AG08396 (cell line): ENCODE measurements at regions not wholly inside any gene's neighbourhood (a gene's known extent, or its start where the extent isn't known, plus 50 kb on each side); places are given as distances from the start of the nearest gene placed in this dataset.

Experiments used
- DNase-seq: peaks from one replicate; pipeline ENCODE4 v3.0.0; 2012; ENCODE audit warnings: low spot score, mixed read lengths

GRCh38 chr4:144465546-144465945 lies 180.4 kb upstream of the HHIP start:
- DNase-seq, result no peak

DNA sequence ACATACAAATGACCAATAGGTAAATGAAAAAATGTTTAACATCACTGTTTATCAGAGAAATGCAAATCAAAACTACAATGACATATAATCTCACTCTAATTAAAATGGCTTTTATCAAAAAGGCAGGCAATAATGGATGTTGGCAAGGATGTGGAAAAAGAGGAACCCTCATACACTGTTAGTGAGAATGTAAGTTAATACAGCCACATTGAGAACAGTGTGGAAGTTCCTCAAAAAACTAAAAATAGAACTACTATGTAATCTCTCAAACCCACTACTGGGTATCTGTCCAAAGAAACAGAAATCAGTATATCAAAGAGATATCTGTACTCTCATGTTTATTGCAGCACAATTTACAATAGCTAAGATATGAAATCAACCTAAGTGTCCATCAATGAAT lies 165.9 kb upstream of the HHIP start:
- no peak for DNase-seq

DNA sequence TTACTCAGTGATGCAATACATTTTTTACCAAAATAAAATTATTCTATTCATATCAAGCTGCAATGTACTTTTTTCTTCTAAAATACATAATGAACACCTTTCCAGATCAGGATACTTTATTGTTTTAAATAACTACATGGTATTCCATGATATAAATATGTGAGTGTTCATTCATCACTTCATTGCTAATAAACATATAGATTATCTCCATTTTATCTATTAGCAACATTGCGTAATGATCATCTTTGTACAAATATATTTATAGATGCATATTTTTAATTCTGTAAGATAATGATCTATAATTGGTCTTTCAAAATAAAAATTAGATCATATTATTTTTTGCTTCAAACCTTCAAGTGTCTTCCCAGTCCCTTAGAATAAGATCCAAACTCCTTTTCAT lies 156.1 kb upstream of the HHIP start:
- DNase-seq, result no peak

- DNase-seq, result no peak
Measured at GRCh38 chr4:144494280-144494679, 151.7 kb upstream of the HHIP start.

DNA sequence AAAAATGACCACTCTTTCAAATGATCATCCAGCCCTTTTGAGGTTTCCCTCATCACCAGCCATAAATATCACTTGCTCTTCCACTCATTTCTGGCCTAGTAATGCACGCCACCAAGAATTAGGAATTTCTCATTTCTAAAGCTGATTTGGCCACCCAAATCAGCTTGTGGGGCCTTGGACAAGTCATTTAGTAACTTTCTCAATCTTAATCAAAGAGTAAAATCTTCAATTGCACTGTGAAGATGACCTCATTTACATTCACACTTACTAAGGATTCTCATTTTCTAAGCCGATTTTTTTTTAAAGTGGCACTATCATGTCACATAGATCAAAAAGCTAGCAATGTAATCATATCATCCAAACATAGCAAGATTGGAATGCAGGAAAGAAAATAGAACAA lies 150.0 kb upstream of the HHIP start:
- DNase-seq, result no peak

GRCh38 chr4:144499777-144500176 lies 146.2 kb upstream of the HHIP start:
- DNase-seq, result no peak

DNA sequence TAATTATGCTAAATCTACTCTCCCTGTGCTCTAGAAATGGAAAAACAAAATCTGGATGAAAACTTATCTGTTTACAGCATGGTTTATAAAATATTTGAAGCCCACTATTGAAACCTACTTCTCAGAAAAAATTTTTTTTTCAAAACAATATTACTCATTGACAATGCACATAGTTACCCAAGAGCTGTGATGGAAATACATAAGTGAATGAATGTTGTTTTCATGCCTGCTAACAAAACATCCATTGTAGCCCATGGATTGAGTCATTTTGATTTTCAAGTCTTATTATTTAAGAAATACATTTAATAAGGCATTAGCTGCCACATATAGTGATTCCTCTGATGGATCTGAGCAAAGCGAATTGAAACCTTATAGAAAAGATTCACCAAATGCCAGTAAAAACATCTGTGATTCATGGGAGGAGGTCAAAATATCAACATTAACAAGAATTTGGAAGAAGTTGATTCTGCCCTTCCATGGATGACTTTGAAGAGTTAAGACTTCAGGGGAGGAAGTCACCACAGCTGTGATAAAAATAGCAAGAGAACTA lies 144.7 kb upstream of the HHIP start:
- DNase-seq, result no peak

GRCh38 chr4:144504883-144505282 lies 141.1 kb upstream of the HHIP start:
- DNase-seq, result no peak

- DNase-seq, result no peak
Measured at GRCh38 chr4:144507311-144508101, 138.4 kb upstream of the HHIP start.

- DNase-seq, result no peak
Measured at GRCh38 chr4:144509088-144510015, 136.6 kb upstream of the HHIP start.

GRCh38 chr4:144514736-144515135 lies 131.2 kb upstream of the HHIP start:
- DNase-seq, result no peak

GRCh38 chr4:144518181-144518895 lies 127.6 kb upstream of the HHIP start:
- no peak for DNase-seq

DNA sequence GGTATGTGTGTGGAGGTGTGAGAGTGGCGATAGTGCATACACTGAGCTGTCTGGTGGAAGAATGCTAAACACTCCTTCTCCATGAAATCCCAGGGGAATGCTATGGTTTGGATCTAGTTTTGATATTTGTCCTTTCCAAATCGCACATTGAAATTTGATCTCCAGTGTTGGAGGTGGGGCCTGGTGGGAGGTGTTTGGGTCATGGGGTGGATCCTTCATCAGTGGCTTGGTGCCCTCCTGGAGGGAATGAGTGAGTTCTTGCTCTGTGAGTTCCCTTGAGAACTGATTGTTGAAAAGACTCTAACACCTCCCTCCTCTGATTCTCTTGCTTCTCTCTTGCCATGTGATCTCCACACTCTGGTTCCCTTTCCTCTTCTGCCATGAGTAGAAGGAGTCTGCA lies 114.1 kb upstream of the HHIP start:
- DNase-seq, result no peak

DNA sequence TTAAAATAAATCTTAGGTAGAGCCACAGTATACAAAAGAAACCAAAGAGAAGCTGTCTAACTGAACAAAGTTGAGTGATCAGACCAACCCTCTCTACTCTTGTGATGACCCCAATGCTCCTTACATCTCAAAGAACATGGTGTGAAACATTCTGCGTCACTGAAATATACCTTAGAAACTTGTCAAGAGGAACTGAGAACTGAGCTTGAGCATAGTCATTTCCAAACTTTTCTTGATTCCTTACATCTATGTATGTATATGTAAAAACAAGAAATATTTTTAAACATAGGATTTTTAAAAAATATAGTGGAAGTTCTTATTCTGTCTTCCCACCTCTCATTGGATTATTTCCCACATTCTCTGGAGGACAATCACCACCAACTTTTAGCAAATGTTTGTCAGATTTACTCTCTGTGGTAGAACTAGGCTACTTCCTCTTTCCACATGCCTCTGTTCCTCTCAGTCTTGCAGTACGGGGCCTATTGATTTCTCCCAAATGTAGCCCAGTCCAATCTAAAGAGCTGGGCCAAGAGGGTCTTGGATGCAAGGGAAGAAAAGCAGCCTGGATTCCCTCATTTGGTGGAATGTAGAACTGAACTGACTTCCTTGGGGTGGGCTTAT lies 98.2 kb upstream of the HHIP start:
- no peak for DNase-seq

GRCh38 chr4:144556636-144557035 lies 89.3 kb upstream of the HHIP start:
- no peak for DNase-seq

DNA sequence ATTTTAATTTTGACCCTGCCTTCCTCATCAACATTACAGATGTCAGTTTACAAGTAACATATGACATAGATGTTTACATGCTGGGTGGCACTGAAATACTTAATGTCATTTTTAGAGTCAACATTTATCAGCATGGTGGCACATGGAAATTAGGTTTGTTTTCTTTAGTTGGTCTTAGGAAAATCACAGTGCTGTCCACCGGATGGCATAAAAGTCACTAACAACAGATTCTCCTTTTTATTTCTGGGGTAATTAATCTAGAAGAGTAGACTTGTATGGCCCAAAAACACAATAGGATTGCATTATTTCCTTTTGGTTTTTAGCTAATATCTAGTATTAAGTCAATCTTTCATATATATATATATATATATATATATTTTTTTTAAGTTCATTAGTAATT lies 88.6 kb upstream of the HHIP start:
- DNase-seq, result no peak

GRCh38 chr4:144562019-144562705 lies 83.8 kb upstream of the HHIP start:
- DNase-seq, result no peak

GRCh38 chr4:144564358-144564757 lies 81.6 kb upstream of the HHIP start:
- DNase-seq, result no peak

GRCh38 chr4:144565527-144566195 lies 80.3 kb upstream of the HHIP start:
- DNase-seq, result no peak

DNA sequence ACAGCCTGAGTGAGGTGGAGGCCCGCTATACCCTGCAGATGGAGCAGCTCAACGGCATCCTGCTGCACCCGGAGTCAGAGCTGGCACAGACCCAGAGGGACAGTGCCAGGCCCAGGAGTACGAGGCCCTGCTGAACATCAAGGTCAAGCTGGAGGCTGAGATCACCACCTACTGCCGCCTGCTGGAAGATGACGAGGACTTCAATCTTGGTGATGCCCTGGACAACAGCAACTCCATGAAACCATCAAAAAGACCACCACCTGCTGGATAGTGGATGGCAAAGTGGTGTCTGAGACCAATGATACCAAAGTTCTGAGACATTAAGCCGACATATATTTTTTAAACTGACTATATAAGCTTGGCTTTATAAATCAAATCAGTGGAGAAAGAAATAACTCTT lies 73.3 kb upstream of the HHIP start:
- no peak for DNase-seq

DNA sequence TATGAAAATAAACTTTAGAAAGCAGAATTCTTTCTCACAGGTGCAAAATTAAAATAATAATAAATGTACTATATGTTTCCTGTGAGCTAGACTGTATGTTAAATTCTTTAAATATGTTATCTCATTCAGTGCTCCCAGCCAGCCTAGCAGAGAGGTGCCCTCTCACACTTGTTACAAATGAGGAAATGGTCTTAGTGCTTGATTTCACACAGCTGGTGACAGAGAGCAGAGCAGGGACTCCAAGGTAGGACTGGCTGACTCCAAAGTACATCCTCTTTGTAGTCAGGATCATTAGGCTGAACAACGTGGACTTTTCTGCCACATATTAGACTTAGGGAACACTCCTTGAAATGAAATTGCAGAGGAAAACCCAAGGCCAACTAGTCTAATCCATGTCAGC lies 72.0 kb upstream of the HHIP start:
- no peak for DNase-seq
